PC-3 (cell line): ENCODE measurements at regions not wholly inside any gene's neighbourhood (a gene's known extent, or its start where the extent isn't known, plus 50 kb on each side); places are given as distances from the start of the nearest gene placed in this dataset.

ENCODE experiments used
- ATAC-seq: fragments of 200-7000 bp; cut with Tn5 transposase; 2 replicates; pipeline ENCODE4 v1.9.1; 2020; ENCODE audit warnings: mild to moderate bottlenecking, moderate library complexity
- BruUV-seq: library from RNA; stranded (reverse); fragments of 400-500 nt; replicated peaks from 2 replicates; lab custom pipeline; 2021; lab: Mats Ljungman, UMichigan
- CTCF ChIA-PET: fragments of 300-600 bp; sonication (Branson Sonifier 250); formaldehyde crosslinking; loops from one replicate; lab custom pipeline; 2022; ENCODE audit warnings: antibody characterized with exemption; lab: Charles Lee
- POLR2A ChIA-PET: fragments of 300-600 bp; sonication (Branson Sonifier 250); formaldehyde crosslinking; loops from one replicate; lab custom pipeline; 2022; ENCODE audit warnings: antibody characterized with exemption; ENCODE audit not compliant: unreplicated experiment; lab: Charles Lee
- DNase-seq: peaks from one replicate; pipeline ENCODE4 v3.0.0-alpha.2; 2015
- H2AFZ ChIP-seq: fragments of 300-600 bp; sonication (generic); 2 replicates; pipeline ENCODE4 v1.6.0; 2016; ENCODE audit warnings: antibody characterized with exemption, low read length
- H3F3A ChIP-seq: fragments of 300-600 bp; sonication (generic); one replicate; pipeline ENCODE4 v1.6.0; 2017; ENCODE audit warnings: antibody characterized with exemption, low read length, control low read depth, mild to moderate bottlenecking; ENCODE audit not compliant: unreplicated experiment
- H3K27ac ChIP-seq: fragments of 300-600 bp; sonication (generic); 2 replicates; pipeline ENCODE4 v1.5.1; 2016; ENCODE audit warnings: mild to moderate bottlenecking, low read length
- H3K27me3 ChIP-seq: fragments of 300-600 bp; sonication (generic); 2 replicates; pipeline ENCODE4 v1.6.1; 2016; ENCODE audit warnings: low read length, mixed read lengths
- H3K36me3 ChIP-seq: fragments of 300-600 bp; sonication (generic); 2 replicates; pipeline ENCODE4 v1.6.1; 2016; ENCODE audit warnings: low read depth, mixed run types, low read length, mixed read lengths
- H3K4me1 ChIP-seq: fragments of 300-600 bp; sonication (generic); 2 replicates; pipeline ENCODE4 v1.5.1; 2016; ENCODE audit warnings: low read length; ENCODE audit not compliant: insufficient read depth
- H3K4me2 ChIP-seq: fragments of 300-600 bp; sonication (generic); 2 replicates; pipeline ENCODE4 v1.6.0; 2016; ENCODE audit warnings: low read length
- H3K4me3 ChIP-seq: fragments of 300-600 bp; sonication (generic); 2 replicates; pipeline ENCODE4 v1.5.1; 2016; ENCODE audit warnings: mild to moderate bottlenecking, low read length, mixed read lengths
- H3K79me2 ChIP-seq: fragments of 300-600 bp; sonication (generic); 2 replicates; pipeline ENCODE4 v1.6.1; 2017; ENCODE audit warnings: low read length, mixed read lengths
- H3K9ac ChIP-seq: fragments of 300-600 bp; sonication (generic); 2 replicates; pipeline ENCODE4 v1.6.0; 2016; ENCODE audit warnings: mild to moderate bottlenecking, low read length
- H3K9me2 ChIP-seq: fragments of 300-600 bp; sonication (generic); replicated peaks from 2 replicates; pipeline ENCODE4 v1.6.1; 2016; ENCODE audit warnings: mixed run types, low read length, mixed read lengths
- H3K9me3 ChIP-seq: fragments of 300-600 bp; sonication (generic); 2 replicates; pipeline ENCODE4 v1.6.1; 2016; ENCODE audit warnings: low read length, mixed read lengths
- H4K20me1 ChIP-seq: fragments of 300-600 bp; sonication (generic); 2 replicates; pipeline ENCODE4 v1.6.1; 2016; ENCODE audit warnings: low read length, mixed read lengths
- CTCF ChIP-seq: fragments of 300-600 bp; sonication (generic); conservative IDR thresholded peaks from 2 replicates; pipeline ENCODE4 v1.5.1; 2017; ENCODE audit warnings: antibody characterized with exemption, low read depth, mild to moderate bottlenecking, low read length
- EZH2 ChIP-seq: fragments of 300-600 bp; sonication (generic); IDR thresholded peaks from one replicate; pipeline ENCODE4 v1.6.1; 2017; ENCODE audit warnings: antibody characterized with exemption, mild to moderate bottlenecking, low read length; ENCODE audit not compliant: unreplicated experiment
- EZH2phosphoT487 ChIP-seq: fragments of 300-600 bp; sonication (generic); IDR thresholded peaks from 2 replicates; pipeline ENCODE4 v1.6.1; 2018; ENCODE audit warnings: mild to moderate bottlenecking, antibody characterized with exemption, low read length, borderline replicate concordance
- intact Hi-C: fragments of 100-400 bp; cut with micrococcal nuclease; formaldehyde crosslinking; loops from 2 replicates; pipeline ENCODE4 v1.9.0; 2023

DNA sequence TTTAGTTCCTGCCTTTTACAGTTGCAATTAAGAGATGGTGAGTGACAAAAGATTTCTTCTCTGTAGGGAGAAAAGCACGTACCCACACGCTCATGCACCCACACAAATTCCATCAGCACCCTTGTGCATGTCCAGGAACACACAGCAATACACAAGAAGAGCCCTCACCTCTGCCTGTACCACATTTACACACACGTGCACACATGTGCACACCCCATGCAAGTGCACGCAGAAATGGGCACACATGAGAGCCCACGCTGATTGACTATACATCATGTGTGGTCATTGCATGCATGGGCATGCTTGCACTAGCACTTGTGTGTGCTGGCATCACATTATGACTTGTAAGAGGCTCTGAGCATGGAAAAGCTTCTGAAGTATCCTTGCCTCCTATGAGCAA, 70.5 kb downstream of the SERPINA3 start:
- no peaks in the 10 kb centered on the region for H3K79me2 ChIP-seq
- no peaks in the 10 kb centered on the region for H3K36me3 ChIP-seq
- no peak overlapping the region for H3K9ac ChIP-seq
- no peaks in the 10 kb centered on the region for H3K4me1 ChIP-seq
- H3K4me2 ChIP-seq = no peak overlapping the region
- H2AFZ ChIP-seq = no peak overlapping the region
- no peaks in the 10 kb centered on the region for H3F3A ChIP-seq
- intact Hi-C loops = no loop called here
- CTCF ChIA-PET = no interaction called here
- ATAC-seq (no peak), DNase-seq (no peak)
- no peaks in the 10 kb centered on the region for H4K20me1 ChIP-seq
- no peak overlapping the region for H3K4me3 ChIP-seq
- H3K27me3 ChIP-seq = no peaks in the 10 kb centered on the region
- H3K27ac ChIP-seq = no peak overlapping the region
- no peaks in the 10 kb centered on the region for H3K9me3 ChIP-seq
- no TSS peak for BruUV-seq
- no peak for TF ChIP-seq CTCF
- POLR2A ChIA-PET = no interaction called here
- H3K9me2 ChIP-seq = no peaks in the 10 kb centered on the region

DNA sequence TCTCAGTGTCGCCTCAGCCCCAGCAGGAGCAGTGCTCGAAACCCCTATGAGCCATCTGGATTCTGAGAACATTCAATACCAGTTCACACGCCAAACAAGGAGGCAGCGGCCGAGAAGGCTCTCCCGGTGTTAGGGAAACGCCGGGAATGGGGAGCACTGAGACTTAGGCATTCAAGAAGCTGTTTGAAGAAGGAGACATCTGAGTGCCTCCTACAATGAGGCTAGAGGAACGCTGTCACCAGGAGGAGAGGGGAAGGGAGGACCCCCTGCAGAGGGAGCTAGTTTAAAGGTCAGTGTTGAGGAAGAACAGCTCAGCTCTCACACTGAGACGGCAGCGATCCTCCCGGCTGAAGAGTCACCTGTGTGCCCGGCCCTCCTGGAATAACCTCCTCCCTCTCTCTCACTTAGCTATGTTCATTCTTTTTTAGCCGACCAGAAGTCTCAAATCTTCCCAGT, 69.9 kb downstream of the SERPINA3 start:
- Histone ChIP-seq H3K27ac (no peak overlapping the region), H3K9me2 (no peaks in the 10 kb centered on the region), H3K4me3 (no peak overlapping the region), H3K4me1 (no peaks in the 10 kb centered on the region), H3K27me3 (no peaks in the 10 kb centered on the region), H2AFZ (no peak overlapping the region), H4K20me1 (no peaks in the 10 kb centered on the region), H3K79me2 (no peaks in the 10 kb centered on the region), H3K9me3 (no peaks in the 10 kb centered on the region), H3K36me3 (no peaks in the 10 kb centered on the region), H3K9ac (no peak overlapping the region), H3K4me2 (no peak overlapping the region), H3F3A (no peaks in the 10 kb centered on the region)
- BruUV-seq = no TSS peak
- ChIA-PET CTCF (no interaction called here), POLR2A (no interaction called here)
- TF ChIP-seq CTCF = no peak
- TF ChIP-seq EZH2phosphoT487 = no peak
- TF ChIP-seq EZH2 = no peak
- no peak for DNase-seq
- intact Hi-C loops = no loop called here
- ATAC-seq = no peak

- H3K4me3 ChIP-seq = no peak overlapping the region
- no peaks in the 10 kb centered on the region for H3F3A ChIP-seq
- no peak overlapping the region for H3K4me2 ChIP-seq
- BruUV-seq = no TSS peak
- no peak for ATAC-seq
- H3K4me1 ChIP-seq = no peaks in the 10 kb centered on the region
- no peaks in the 10 kb centered on the region for H3K9me3 ChIP-seq
- intact Hi-C loops = no loop called here
- H3K27me3 ChIP-seq = no peaks in the 10 kb centered on the region
- no peak overlapping the region for H3K9ac ChIP-seq
- peak; percentile 42 for DNase-seq
- ChIA-PET POLR2A (no interaction called here), CTCF (no interaction called here)
- no peak overlapping the region for H2AFZ ChIP-seq
- H3K79me2 ChIP-seq = no peaks in the 10 kb centered on the region
- no peak overlapping the region for H3K27ac ChIP-seq
- no peaks in the 10 kb centered on the region for H3K36me3 ChIP-seq
- no peaks in the 10 kb centered on the region for H4K20me1 ChIP-seq
- H3K9me2 ChIP-seq = no peaks in the 10 kb centered on the region
- TF ChIP-seq EZH2 (no peak), EZH2phosphoT487 (no peak), CTCF (peak; percentile 53)
Measured at GRCh38 chr14:94681300-94682060, 69.3 kb downstream of the SERPINA3 start.
